ENCODE measurements at regions not wholly inside any gene's neighbourhood (a gene's known extent, or its start where the extent isn't known, plus 50 kb on each side); places are given as distances from the start of the nearest gene placed in this dataset.
"Not testable (repeated sequence)": the region's sequence is repeated elsewhere in the genome, so short reads cannot be mapped to it uniquely, and the experiment has no call there.

DNA sequence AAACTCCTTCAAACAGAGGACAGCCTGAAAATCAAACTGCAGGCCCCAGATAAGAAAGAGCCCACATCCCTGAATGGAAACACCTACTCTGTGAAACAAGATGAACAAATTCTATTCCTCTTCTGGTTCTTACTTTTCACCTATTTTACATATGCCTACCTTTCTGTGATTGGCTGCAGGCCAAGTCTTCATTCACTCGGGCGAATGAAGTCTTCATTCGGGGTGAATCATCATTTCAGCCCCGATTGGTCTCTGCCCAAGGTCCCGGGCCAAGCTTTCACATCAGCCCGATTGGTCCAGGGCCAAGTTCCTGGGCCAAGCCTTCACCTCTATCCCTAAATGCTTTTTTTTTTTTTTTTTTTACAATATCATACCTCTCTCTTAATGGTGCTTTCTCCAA is 529.8 kb upstream of the ACTRT1 start:
- no peak for DNase-seq

DNA sequence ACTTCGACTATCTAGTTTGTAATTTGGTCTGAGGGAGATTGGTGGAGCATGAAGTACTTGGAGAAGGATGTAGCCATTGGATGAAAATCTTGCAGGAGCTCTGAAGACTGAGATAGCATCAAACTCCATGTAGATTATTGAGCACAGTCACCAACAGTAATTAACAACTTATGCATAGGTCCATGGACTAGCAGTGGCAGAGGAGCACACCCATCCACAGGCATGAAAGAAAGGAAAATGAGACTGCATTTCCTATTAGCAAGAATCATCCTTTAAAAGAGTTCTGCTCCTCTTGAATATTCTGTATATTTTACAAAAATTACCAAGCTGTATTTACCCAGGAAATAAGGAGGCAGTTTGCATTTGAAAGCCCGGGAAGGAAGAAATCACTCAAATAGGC is 529.4 kb upstream of the ACTRT1 start:
- no peak for DNase-seq

DNA sequence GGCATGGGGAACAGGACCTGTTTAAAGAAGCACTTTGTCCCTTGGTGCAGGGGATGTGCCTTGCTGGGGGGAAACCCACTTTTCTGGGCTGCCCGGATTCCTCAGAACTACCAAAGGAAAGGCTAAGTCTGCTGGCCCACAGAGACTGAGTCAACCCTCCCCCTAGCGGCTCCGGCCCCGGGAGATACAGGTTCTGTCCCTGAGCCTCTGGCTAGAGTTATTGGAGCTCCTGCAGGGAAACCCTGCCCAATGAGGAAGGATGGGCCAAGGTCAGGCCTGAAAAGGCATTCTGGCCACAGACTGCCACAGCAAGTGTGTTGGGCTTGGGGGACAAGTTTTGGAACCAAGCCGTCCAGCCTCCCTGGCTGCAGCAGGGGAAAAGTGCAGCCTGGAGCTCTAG is 490.9 kb upstream of the ACTRT1 start:
- no peak for DNase-seq

DNA sequence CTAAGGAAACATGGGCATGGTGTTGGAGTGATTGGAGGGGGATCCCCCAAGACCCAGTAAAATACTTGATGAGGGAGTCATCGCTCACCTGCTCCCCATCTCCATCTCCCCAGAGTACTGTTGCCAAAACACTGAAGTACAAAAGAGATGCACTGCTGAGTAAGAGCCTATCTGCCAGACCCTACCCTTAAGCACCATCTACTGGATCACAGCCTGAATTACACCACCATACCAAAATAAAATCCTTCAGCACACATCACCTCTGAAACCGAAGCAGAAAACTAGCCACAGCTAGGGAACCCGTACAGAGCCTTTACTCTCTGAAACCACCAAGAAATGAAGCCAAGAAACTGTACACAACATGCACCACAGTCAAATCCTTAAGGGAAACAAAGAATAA is 466.3 kb upstream of the ACTRT1 start:
- no peak for DNase-seq

DNA sequence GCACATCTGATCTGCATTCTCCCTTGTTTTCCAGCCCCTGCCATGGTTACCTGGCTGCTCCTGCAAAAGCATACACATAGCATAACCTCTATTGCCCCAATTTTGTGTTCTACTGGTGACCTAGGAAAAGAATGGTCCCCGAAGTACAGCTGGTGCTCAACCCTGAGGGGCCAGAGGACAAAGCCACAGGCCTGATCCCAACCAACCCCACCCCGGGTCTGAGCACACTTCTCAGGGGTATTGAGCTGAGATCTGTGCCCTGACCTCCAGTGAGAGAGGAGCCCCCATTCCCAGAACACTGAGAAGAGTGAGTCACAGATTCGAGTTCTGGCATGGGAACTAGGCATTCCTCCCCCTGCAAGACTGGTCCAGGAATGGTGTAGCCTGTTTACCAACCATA is 465.5 kb upstream of the ACTRT1 start:
- DNase-seq, result no peak

DNA sequence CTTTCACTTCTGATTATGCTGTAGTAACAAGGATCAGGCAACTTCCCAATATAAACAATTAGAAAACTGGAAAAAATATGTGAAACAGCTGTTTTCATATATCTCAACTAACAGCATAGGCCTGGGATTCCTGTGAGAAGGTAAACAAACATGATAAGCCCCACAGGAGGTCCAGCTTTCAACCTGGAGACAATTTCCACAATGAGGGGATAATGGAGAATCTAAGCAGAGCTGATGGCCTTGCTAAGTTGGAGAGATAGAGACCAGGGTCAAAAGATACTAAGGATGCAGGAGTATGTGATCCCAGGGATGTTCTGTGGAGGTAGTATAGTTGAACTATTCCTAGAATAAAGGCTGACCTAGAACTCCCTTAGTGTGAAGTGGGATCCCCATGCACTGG is 452.3 kb upstream of the ACTRT1 start:
- no peak for DNase-seq

DNA sequence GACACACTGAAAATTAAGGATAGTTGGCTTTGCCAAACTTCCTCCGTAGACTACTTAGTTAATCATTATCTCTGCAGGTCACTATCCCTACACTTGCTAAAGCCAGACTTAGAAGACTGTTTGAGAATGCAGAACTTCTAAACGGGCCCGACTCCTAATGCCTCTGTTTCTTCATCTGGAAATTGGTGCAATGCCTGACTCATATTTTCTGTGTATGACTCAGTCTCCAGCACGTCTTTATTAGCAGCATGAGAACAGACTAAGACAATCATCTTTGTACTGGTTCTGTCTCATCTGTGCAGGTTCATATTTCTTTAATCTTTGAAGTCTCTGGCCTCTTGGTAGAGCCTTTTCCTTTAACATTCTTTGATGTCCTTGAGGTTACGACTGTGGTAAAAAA is 411.9 kb upstream of the ACTRT1 start:
- DNase-seq, result no peak

DNA sequence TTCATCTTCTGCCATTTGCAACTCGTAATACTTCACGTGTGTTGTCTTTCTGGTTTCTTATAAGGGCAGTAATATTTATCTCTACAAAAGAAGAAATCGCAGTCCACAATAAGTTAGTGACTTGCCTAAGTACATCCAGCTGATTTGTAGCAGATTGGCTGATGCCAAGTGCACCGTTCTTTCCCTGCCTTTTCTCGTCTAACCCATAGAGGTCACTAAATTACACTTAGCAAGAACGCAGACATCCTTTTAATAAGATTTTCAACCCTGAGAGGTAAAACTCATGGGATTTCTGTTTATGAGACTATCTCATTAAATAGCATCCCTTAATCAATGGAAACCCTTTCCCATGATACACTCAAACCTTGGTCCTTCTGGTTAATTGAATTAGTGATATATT is 408.6 kb upstream of the ACTRT1 start:
- DNase-seq, result no peak

DNA sequence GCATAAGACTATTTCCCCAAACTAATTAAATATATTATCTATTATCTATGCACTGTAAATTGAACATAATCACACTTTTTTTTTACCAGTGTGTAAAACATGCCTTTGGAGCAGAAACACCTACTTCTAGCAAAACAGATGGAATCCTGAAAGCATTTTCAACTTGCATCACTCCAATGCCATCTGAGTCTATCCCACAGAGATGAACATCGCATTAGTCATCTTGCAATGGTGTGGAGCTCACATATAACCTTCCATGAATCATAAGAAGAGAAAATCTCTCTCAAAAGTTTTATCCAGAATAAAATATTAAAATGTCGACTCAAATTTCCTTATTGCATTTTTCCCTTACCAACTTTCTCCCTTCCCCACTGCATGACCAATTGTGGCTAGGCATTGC is 406.7 kb upstream of the ACTRT1 start:
- no peak for DNase-seq

DNA sequence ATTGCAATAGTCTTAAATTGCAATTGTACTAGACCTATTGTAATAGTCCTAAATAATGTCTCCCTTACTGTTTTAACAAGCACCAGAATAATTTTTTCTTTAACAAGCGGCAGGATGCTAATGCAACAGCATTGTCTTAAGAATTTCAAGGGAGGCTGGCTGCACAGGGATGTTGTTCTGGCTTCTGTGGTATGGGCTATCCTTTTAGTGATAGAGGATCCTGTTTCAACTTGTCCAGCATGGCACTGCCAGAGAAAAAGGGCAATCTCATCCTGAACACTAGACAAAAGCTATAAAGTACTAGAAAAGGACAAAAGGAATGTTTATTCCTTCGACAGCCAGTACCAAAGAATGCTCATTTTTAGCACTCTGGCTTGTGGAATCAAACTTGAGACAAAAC is 405.5 kb upstream of the ACTRT1 start:
- no peak for DNase-seq

DNA sequence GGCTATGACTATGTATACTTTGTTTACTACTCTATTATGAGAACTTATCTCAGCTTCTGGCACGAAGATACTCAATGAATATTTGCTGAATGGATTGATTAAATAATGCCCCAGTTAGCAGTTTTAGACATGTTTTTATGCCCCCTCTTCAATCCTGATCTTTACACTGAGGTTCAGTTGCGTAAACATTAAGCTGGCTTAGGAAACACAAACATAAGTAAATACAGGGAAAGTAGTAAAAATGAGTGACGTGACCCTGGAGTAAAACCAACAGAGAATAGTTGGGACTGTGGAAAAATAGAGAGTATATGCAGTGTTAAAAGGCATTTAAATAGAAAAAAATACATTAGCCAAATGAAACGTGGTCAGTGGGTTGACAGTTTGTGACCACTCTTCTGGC is 387.0 kb upstream of the ACTRT1 start:
- DNase-seq, result no peak

DNA sequence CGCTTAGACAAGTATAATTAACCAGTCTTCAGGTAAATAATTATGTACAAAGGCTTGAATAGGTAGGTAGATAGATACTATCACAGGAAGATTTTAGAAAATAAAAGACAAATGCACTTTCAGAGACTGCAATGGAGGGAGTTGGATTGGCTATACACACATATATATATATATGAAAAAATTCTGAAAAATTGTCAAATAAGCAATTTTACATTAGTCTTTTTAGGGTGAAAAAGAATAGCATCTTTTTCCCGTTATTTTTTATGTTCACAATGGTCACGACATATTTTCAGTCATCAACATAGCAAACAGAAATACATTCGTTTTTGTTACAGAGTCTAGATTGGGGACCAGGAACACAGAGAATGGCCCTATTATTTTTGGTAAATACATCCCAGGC is 385.9 kb upstream of the ACTRT1 start:
- DNase-seq, result no peak

DNA sequence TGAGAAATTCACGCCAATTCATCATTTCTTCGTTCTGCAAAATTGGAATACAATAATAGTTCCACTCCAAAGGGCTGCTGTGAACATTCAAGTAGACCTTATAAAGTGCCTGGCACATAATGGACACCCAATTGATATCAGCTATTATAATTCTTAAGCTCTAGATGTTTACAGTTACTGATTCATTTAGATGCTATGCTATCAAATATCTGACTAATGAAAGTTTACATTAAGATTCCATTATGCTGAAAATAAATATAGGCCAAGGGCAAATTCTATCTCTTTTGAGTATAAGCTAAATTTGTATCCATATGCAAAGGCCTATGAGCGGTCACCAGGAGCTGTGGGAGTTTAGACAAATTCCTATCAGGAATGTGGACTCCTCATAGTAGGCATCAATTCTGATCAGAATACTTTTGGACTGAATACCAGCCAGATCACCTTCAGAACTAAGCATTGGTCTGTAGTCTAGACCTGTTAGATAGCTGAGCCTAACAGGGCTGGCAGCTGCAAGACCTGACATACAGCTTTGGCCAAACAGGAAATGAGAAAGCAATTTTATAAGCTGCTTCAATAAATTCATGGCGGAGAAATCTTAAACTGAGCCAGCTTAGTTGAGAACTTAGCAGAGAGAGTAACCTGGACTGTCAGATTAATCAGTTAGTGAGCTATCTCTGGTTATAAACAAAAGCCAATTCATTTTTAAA is 384.3 kb upstream of the ACTRT1 start:
- DNase-seq, result no peak

DNA sequence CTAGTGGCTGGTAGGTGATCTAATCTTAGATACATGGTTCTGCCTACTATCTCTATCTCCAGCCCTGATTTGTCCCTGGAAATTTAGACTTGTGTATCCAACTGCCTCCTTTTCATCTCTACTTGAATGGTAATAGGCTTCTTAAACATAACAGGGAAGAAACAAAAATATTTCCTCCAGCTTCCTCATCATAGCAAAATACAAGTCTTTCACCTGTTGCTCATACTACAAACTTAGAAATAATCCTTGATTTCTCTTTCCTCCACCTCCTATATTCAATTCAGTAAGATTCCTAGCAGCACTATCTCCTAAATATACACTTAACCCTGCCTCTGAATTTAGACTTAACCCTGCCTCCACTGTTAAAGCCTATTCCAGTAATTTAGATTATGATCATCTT is 373.3 kb upstream of the ACTRT1 start:
- no peak for DNase-seq

DNA sequence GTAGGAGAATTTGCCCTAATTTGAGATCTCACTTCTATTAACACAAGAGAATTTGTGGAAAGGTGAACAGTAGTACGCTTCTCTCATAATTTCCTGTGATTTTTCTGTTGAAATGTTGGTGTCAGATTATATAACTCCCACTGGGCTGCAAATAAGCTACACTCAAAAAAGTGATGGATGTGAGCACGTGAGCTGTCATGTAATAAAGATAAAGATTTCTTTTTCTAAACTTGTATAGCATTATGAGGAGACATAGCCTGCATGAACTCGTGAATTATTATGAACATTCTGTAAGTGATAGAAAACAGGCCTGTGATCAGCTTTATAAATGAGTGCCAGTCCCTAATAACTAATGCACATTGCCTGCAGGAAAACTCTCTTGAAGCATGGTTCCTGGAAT is 356.6 kb upstream of the ACTRT1 start:
- DNase-seq, result no peak

DNA sequence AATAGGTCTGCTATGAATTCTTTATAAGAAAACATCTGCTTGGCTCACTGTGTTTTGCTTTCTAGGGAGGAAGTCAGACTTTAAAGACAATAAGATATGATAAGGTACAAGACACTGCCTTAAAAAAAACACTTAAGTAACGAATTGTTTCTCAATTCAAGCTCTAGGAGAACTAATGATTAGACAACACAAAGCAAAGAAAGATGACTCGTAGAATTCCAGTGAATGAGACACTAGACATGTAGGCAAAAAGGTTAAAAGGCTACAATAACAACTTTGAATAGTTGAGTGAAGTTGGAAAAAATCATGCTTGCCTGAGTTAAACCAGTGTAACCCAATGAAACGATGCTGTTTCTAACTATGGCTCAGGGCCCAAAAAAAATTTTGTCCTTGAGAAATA is 344.4 kb upstream of the ACTRT1 start:
- no peak for DNase-seq

DNA sequence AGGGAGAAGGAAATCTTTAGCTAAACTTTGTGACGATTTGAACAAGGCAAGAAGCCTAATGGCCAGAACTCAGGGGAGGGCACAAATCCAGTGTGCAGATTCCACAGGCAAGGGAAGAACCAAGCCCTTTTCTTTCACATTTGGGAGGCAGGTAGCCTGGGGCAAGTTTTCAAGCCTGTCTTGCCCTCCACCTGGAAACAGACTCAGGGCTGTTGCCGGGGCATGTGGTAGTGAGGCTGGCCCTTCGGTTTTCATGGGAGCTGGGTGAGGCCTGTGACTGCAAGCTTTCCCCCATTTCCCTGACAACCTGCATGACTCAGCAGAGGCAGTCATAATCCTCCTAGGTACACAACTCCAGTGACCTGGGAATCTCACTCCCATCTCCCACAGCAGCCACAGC is 331.6 kb upstream of the ACTRT1 start:
- not testable (repeated sequence) for DNase-seq

DNA sequence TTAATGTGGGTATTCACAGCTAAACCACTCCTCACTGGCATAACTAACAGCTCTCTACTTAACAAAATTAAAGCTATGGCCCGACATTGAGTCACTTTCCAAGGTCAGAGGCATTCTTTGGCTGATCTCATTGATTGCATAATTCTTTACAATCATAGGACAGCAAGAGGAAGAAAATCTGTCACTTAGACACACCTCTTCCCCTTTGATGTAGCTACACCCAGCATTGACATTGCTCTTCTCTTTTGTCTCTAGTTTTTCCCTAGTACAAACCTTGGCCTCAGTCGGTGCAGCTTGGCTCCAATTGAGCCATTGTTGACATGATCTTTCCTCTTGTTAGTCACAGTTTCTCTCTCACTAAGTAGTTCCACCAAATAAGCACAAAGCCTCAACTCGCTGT is 313.3 kb upstream of the ACTRT1 start:
- no peak for DNase-seq

DNA sequence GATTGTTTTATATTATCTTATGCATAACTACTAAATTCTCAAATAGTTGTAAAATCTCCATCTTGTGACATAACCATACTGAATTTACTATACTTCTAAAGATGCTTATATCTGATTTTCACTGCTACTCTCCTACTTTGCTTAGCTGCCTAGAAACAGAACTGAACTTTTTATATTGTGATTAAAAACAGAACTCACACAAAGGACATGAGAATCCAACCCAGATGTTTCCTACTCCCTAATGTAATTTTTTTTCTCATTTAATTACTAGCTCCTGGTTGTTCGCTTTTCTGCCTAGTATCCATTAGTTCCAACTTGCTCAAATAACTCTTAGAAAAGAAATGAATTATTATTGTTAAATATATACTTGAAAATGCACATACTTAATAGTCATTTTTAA is 283.5 kb upstream of the ACTRT1 start:
- DNase-seq, result no peak

DNA sequence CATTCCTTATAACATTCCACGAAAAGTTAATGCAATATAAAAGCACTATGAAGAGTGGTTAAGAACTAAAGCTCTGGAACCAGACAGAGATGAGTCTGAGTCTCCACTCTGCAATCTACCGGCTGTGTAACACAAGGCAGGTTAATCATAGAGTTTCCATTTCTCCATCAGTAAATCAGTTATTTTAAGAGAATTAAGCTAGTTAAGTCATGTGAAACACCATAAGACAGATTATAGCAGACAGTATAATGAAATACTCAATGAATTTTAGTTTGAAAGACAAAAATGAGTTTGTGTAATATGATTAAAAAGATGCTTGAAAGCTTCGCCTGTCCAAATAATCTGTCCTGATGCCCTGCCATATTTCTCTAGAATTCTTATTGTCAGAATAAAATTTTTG is 282.6 kb upstream of the ACTRT1 start:
- no peak for DNase-seq

DNA sequence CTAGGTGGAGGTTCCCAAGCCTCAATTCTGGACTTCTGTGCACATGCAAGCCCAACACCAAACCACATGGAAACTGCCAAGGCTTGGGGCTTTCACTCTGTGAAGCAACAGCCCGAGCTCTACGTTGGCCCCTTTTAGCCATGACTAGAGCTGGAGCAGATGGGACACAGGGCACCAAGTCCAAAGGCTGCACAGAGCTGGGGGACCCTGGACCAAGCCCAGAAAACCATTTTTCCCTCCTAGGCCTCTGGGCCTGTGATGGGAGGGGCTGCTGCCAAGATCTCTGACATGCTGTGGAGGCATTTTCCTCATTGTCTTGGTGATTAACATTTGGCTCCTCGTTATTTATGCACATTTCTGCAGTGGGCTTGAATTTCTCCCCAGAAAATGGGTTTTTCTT is 258.7 kb upstream of the ACTRT1 start:
- DNase-seq, result no peak

DNA sequence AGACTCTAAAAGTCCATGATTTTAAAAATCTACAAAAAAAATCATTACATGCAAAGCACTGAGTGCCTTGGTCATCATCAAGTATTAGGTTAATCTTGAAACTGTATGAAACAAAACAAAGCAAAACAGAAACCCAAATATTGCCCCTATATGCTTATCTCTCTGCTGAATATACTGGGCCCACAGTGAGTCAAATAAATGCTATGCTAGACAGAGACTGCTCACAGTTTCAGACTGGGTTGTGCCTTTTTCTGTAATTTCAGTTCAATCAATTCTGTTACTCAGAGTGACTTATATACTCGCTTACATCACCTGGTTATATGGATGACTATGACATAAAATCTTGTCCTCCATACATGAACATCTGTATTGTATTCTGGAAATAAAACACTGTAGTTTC is 257.1 kb upstream of the ACTRT1 start:
- DNase-seq, result no peak

DNA sequence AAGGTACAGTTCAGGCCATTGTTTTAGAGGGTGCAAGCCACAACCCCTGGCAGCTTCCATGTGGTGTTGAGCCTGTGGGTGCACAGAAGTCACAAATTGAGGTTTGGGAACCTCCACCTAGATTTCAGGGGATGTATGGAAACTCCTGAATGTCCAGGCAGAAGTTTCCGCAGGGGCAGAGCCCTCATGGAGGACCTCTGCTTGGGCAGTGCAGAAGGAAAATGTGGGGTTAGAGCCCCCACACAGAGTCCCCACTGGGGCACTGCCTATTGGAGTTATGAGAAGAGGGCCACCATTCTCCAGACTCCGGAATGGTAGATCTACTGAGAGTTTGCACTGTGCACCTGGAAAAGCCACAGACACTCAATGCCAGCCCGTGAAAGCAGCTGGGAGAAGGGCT is 242.0 kb upstream of the ACTRT1 start:
- no peak for DNase-seq

DNA sequence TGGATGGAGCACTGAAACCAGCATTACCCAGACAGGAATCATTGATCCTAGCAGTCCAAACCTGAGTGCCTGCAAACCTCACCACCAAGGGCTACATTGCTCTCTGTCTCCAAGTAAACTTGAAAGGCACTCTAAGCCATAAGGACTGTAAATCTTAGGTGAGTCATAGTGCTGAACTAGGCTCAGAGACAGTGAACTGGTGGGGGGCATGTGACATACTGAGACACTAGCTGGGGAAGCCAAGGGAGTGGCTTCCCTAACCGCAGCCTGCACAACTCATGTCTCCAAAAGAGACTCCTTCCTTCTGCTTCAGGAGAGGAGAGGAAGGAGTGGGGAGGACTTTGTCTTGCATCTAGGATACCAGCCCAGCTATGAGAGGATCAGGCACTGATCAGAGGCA is 235.5 kb upstream of the ACTRT1 start:
- no peak for DNase-seq

DNA sequence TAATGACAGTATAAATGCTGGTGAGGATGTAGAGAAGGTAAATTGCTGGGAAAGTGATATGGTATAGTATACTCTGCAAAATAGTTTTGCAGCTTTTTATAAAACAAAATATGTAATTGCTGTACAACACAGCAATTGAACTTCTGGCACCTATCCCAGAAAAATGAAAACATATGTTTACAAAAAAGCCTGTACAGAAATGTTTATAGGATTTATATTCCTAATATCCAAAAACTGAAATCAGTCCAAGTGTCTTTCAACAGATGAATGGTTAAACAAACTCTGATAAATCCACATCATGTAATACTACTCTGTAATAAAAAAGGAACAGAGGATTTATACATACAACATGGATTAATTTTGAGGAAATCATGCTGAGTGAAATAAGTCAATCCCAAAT is 198.4 kb upstream of the ACTRT1 start:
- DNase-seq, result no peak

DNA sequence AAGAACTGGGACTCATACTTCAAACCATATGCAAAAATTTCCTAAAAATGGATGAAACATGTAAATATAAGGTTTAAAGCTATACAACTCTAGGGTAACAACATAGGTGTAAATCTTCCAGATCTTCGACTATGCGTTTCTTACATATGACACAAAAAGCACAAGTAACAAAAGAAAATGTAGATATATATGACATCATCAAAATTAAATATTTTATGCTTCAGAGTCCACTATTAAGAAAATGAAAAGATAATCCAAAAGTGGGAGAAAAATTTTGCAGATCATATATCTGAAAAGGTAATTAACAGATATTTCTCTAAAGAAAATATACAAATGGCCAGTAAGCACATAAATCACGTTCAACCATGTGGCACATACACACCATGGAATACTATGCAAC is 164.2 kb upstream of the ACTRT1 start:
- DNase-seq, result no peak
